ENCODE measurements at regions not wholly inside any gene's neighbourhood (a gene's known extent, or its start where the extent isn't known, plus 50 kb on each side); places are given as distances from the start of the nearest gene placed in this dataset.
"Not testable (repeated sequence)": the region's sequence is repeated elsewhere in the genome, so short reads cannot be mapped to it uniquely, and the experiment has no call there.

- ATAC-seq (no peak), DNase-seq (no peak)
- Mint-ChIP-seq H3K4me1 (ENCODE audit: low read depth) (no peaks in the 10 kb centered on the region), H3K27ac (no peak overlapping the region), H3K36me3 (ENCODE audit: low read depth) (no peaks in the 10 kb centered on the region), H3K9me3 (ENCODE audit: insufficient read depth) (no peaks in the 10 kb centered on the region), H3K4me3 (no peak overlapping the region), H3K27me3 (ENCODE audit: low read depth) (no peaks in the 10 kb centered on the region)
- ChIA-PET CTCF (no interaction called here), POLR2A (no interaction called here)
Measured at GRCh38 chr1:55777545-55777944, 562.4 kb upstream of the USP24 start.

GRCh38 chr1:55775007-55775406, 559.8 kb upstream of the USP24 start:
- no peaks in the 10 kb centered on the region for H3K27me3 Mint-ChIP-seq (ENCODE audit: low read depth)
- H3K4me1 Mint-ChIP-seq (ENCODE audit: low read depth), result no peaks in the 10 kb centered on the region
- no peak for DNase-seq
- CTCF ChIA-PET, result no interaction called here
- no peaks in the 10 kb centered on the region for H3K9me3 Mint-ChIP-seq (ENCODE audit: insufficient read depth)
- ATAC-seq, result no peak
- H3K27ac Mint-ChIP-seq, result no peak overlapping the region
- H3K4me3 Mint-ChIP-seq, result no peak overlapping the region
- H3K36me3 Mint-ChIP-seq (ENCODE audit: low read depth), result no peaks in the 10 kb centered on the region
- POLR2A ChIA-PET, result no interaction called here

- CTCF ChIA-PET, result no interaction called here
- Mint-ChIP-seq H3K4me1 (ENCODE audit: low read depth) (no peaks in the 10 kb centered on the region), H3K4me3 (no peak overlapping the region), H3K9me3 (ENCODE audit: insufficient read depth) (no peaks in the 10 kb centered on the region), H3K27me3 (ENCODE audit: low read depth) (no peaks in the 10 kb centered on the region), H3K36me3 (ENCODE audit: low read depth) (no peaks in the 10 kb centered on the region), H3K27ac (no peak overlapping the region)
- POLR2A ChIA-PET, result no interaction called here
- DNase-seq (no peak), ATAC-seq (no peak)
Measured at GRCh38 chr1:55774446-55774845, 559.3 kb upstream of the USP24 start.

GRCh38 chr1:55773211-55773940, 558.2 kb upstream of the USP24 start:
- H3K4me3 Mint-ChIP-seq, result no peak overlapping the region
- ATAC-seq (no peak), DNase-seq (no peak)
- H3K27ac Mint-ChIP-seq, result no peak overlapping the region
- H3K27me3 Mint-ChIP-seq (ENCODE audit: low read depth), result no peaks in the 10 kb centered on the region
- H3K36me3 Mint-ChIP-seq (ENCODE audit: low read depth), result no peaks in the 10 kb centered on the region
- no peaks in the 10 kb centered on the region for H3K4me1 Mint-ChIP-seq (ENCODE audit: low read depth)
- no peaks in the 10 kb centered on the region for H3K9me3 Mint-ChIP-seq (ENCODE audit: insufficient read depth)
- ChIA-PET CTCF (no interaction called here), POLR2A (no interaction called here)

- H3K36me3 Mint-ChIP-seq (ENCODE audit: low read depth), result no peaks in the 10 kb centered on the region
- H3K27me3 Mint-ChIP-seq (ENCODE audit: low read depth), result no peaks in the 10 kb centered on the region
- DNase-seq (no peak), ATAC-seq (no peak)
- H3K27ac Mint-ChIP-seq, result no peak overlapping the region
- no peak overlapping the region for H3K4me3 Mint-ChIP-seq
- CTCF ChIA-PET, result no interaction called here
- H3K4me1 Mint-ChIP-seq (ENCODE audit: low read depth), result no peaks in the 10 kb centered on the region
- no peaks in the 10 kb centered on the region for H3K9me3 Mint-ChIP-seq (ENCODE audit: insufficient read depth)
- POLR2A ChIA-PET, result no interaction called here
Measured at GRCh38 chr1:55768327-55768952, 553.3 kb upstream of the USP24 start.

- Mint-ChIP-seq H3K4me3 (no peak overlapping the region), H3K27ac (no peak overlapping the region), H3K4me1 (ENCODE audit: low read depth) (no peaks in the 10 kb centered on the region), H3K9me3 (ENCODE audit: insufficient read depth) (no peaks in the 10 kb centered on the region), H3K36me3 (ENCODE audit: low read depth) (no peaks in the 10 kb centered on the region), H3K27me3 (ENCODE audit: low read depth) (no peaks in the 10 kb centered on the region)
- DNase-seq (no peak), ATAC-seq (no peak)
- ChIA-PET CTCF (interaction anchor here (1.5 kb wide), 1 partner anchor 13 kb away, joined by 3 read pairs; no protein-coding TSS in a partner anchor), POLR2A (no interaction called here)
Measured at GRCh38 chr1:55767171-55767570, 552.0 kb upstream of the USP24 start.

GRCh38 chr1:55765505-55765904, 550.3 kb upstream of the USP24 start:
- H3K27me3 Mint-ChIP-seq (ENCODE audit: low read depth); POLR2A ChIA-PET; H3K4me1 Mint-ChIP-seq (ENCODE audit: low read depth); H3K4me3 Mint-ChIP-seq; H3K36me3 Mint-ChIP-seq (ENCODE audit: low read depth); DNase-seq; H3K27ac Mint-ChIP-seq; ATAC-seq; H3K9me3 Mint-ChIP-seq (ENCODE audit: insufficient read depth): not testable (repeated sequence)
- CTCF ChIA-PET, result interaction anchor here (1.5 kb wide), 1 partner anchor 11 kb away, joined by 3 read pairs; no protein-coding TSS in a partner anchor

GRCh38 chr1:55751776-55752175, 536.6 kb upstream of the USP24 start:
- POLR2A ChIA-PET, result no interaction called here
- CTCF ChIA-PET, result no interaction called here
- no peaks in the 10 kb centered on the region for H3K27me3 Mint-ChIP-seq (ENCODE audit: low read depth)
- H3K27ac Mint-ChIP-seq, result no peak overlapping the region
- DNase-seq (no peak), ATAC-seq (no peak)
- no peak overlapping the region for H3K4me3 Mint-ChIP-seq
- H3K36me3 Mint-ChIP-seq (ENCODE audit: low read depth), result no peaks in the 10 kb centered on the region
- no peaks in the 10 kb centered on the region for H3K9me3 Mint-ChIP-seq (ENCODE audit: insufficient read depth)
- H3K4me1 Mint-ChIP-seq (ENCODE audit: low read depth), result no peaks in the 10 kb centered on the region

GRCh38 chr1:55750628-55750995, 535.4 kb upstream of the USP24 start:
- Mint-ChIP-seq H3K27ac (no peak overlapping the region), H3K9me3 (ENCODE audit: insufficient read depth) (no peaks in the 10 kb centered on the region), H3K4me1 (ENCODE audit: low read depth) (no peaks in the 10 kb centered on the region), H3K27me3 (ENCODE audit: low read depth) (no peaks in the 10 kb centered on the region), H3K36me3 (ENCODE audit: low read depth) (no peaks in the 10 kb centered on the region), H3K4me3 (no peak overlapping the region)
- DNase-seq, result no peak
- ATAC-seq, result no peak
- CTCF ChIA-PET, result no interaction called here
- POLR2A ChIA-PET, result no interaction called here

- DNase-seq (no peak), ATAC-seq (no peak)
- no peaks in the 10 kb centered on the region for H3K36me3 Mint-ChIP-seq (ENCODE audit: low read depth)
- CTCF ChIA-PET, result no interaction called here
- H3K27ac Mint-ChIP-seq, result no peak overlapping the region
- POLR2A ChIA-PET, result no interaction called here
- H3K4me3 Mint-ChIP-seq, result no peak overlapping the region
- no peaks in the 10 kb centered on the region for H3K27me3 Mint-ChIP-seq (ENCODE audit: low read depth)
- H3K9me3 Mint-ChIP-seq (ENCODE audit: insufficient read depth), result no peaks in the 10 kb centered on the region
- no peaks in the 10 kb centered on the region for H3K4me1 Mint-ChIP-seq (ENCODE audit: low read depth)
Measured at GRCh38 chr1:55749975-55750627, 534.9 kb upstream of the USP24 start.

GRCh38 chr1:55747408-55747841, 532.3 kb upstream of the USP24 start:
- ATAC-seq (no peak), DNase-seq (no peak)
- no peaks in the 10 kb centered on the region for H3K4me1 Mint-ChIP-seq (ENCODE audit: low read depth)
- H3K4me3 Mint-ChIP-seq, result no peak overlapping the region
- H3K9me3 Mint-ChIP-seq (ENCODE audit: insufficient read depth), result no peaks in the 10 kb centered on the region
- no peaks in the 10 kb centered on the region for H3K36me3 Mint-ChIP-seq (ENCODE audit: low read depth)
- CTCF ChIA-PET, result no interaction called here
- POLR2A ChIA-PET, result no interaction called here
- no peak overlapping the region for H3K27ac Mint-ChIP-seq
- no peaks in the 10 kb centered on the region for H3K27me3 Mint-ChIP-seq (ENCODE audit: low read depth)

- ATAC-seq, result no peak
- Mint-ChIP-seq H3K4me1 (ENCODE audit: low read depth) (no peaks in the 10 kb centered on the region), H3K27ac (no peak overlapping the region), H3K4me3 (no peak overlapping the region), H3K9me3 (ENCODE audit: insufficient read depth) (no peaks in the 10 kb centered on the region), H3K36me3 (ENCODE audit: low read depth) (no peaks in the 10 kb centered on the region), H3K27me3 (ENCODE audit: low read depth) (no peaks in the 10 kb centered on the region)
- ChIA-PET POLR2A (no interaction called here), CTCF (no interaction called here)
- no peak for DNase-seq
Measured at GRCh38 chr1:55746710-55747109, 531.5 kb upstream of the USP24 start.

All from activated CD8-positive, alpha-beta T cell treated with anti-CD3 and anti-CD28 coated beads, Interleukin-2, amount 10 ng/mL, durations not matched to agents 7 days and 5 days (primary cell).